GM19397 (cell line): ENCODE measurements at regions not wholly inside any gene's neighbourhood (a gene's known extent, or its start where the extent isn't known, plus 50 kb on each side); places are given as distances from the start of the nearest gene placed in this dataset.

Experiments
- ATAC-seq: cut with Tn5 transposase; IDR thresholded peaks from one replicate; pipeline ENCODE4 v1.9.1; 2021; ENCODE audit warnings: mild to moderate bottlenecking, moderate library complexity; ENCODE audit not compliant: unreplicated experiment

DNA sequence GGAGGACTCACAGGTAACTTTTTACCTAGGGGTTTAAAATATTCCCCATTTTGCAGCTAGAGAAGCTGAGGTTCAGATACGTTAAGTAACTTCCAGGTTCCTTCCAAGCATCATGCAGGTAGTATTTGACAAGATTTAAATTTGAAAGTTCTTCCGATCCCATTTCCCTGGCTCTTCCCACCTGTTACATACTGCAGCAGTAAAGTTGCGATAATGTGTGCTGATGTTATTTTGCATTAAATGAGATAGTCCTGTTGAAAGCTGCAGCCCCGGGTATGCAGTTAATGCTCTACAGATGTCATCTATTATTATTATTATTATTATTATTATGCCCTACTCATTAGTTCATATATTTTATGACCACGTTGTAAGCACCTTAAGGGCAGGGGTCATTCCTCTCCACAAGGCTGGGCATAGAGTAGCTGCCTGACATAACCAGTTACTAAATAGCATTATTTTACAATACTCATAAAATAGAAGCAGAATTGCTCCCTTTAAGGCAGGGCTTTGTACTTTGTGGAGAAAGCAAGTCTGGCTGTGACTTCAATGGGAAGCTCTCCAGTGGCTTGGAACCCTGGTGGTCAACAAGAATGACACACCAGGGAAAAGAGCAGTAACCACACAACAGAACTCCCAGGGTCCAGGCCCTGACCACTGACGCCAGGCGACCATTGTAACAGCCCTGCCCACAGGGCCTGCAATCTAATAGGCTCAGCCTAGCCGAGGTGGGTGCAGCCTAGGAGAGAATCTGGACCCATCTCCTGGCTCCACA is 90.8 kb upstream of the CALM2 start:
- no peak for ATAC-seq

DNA sequence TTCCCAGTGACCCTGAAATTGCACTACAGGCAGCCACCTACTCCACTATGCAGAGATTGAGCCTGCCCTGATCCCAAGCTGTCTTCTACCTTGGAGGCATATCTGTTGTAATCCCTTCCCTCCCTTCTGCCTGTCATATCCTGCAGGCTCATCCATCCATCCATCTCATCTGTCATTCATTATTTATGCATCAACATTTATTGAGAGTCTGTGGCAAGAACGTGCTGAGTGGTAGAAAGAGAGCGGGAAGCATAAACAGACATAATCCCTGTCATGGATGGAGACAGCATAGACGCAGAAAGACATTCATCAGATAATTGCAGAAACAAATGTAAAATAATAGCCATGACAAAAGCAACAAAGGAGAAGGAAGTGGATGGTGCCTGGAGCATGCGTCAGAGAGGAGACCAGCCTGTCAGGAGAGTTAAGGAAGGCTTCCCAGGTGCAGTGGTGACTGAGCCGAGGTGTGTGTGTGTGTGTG is 89.5 kb upstream of the CALM2 start:
- ATAC-seq = no peak

DNA sequence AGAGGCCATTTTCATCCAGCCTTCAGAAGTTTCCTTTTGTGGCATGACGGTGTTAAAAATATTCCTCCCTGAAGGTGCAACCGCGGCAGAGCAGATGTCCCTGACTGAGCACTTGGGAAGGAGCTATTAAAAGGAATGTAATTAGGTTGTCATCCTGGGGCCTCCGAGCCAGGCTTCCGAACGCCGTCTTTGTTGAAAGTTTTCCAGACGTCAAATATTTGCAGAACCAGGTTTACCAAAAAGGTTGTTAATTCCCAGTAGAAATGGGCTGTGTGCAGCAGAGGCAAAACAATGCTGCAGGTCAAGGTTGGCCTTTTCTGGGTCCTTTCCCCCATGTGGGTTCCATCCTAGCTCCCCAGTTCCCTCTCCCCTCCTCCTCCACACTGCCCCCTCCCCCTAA is 88.8 kb upstream of the CALM2 start:
- ATAC-seq = no peak

DNA sequence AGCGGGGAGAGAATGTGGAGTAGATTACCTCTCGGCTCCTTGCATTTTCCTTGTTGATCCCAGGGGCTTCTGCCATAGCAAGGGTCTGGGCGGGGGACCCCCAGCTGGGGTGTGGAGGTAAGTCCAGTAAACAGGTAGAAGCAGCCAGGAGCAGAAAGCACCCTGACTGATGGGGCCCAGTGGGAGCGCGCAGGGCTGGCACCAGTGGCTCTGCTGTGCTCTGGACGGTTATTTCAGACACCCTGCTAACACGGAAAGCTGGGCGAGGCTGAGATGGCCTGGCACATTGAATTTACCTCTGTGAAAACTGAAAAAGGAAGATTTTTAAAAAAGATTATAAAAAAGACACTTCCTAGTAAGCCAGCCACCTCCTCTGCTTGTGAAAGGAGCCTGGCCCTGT is 88.4 kb upstream of the CALM2 start:
- no peak for ATAC-seq

DNA sequence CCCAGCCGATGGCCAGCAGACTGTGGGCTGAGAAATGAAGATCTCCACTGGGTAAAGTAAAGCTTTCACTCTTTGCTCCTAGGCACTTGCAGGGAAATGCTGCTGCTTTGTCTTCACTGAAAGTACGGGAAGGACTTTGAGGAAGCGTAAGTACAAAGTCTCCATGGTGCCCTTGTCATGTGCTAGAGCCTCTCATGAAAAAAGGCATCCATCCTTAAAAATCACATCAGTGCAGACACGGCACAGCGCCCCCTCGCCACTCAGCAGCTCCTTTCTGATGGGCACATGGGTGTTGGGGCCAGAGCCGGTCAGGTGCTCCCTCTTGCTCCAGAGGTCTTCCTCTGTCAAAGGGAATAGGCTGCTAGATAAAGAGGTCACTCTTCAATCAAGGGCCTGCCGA is 87.8 kb upstream of the CALM2 start:
- ATAC-seq = no peak

DNA sequence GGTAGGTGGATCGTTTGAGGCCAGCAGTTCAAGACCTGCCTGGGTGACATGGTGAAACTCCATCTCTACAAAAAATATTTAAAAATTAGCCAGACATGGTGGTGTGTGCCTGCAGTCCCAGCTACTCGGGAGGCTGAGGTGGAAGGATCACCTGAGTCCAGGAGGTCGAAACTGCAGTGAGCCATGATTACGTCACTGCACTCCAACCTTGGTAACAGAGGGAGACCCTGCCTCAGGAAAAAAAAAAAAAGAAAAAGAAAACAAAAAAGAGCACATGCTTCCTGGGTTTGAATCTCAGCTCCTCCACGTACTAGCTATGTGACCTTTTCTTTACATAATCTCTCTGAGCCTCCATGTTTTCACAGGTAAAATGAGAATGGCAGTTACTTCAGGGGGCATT is 86.3 kb upstream of the CALM2 start:
- ATAC-seq = no peak

DNA sequence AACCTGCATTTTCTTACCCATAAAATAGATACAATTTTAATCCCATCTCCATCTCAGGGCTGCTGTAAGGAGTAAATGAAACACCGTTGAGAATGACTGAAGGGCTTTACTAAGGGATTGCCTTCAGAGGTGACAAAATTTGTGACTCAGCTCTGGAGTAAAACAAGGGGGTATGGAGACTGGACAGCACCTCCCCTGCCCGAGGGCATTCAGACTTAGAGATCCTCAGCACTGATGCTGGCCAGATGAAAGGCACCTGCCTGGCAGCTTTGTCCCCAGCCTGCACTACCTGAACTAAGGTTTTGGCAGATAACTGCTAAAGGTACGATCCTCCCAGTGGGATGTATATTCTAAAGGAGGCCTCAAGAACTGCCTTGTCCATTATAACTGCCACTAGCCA is 84.7 kb upstream of the CALM2 start:
- ATAC-seq = no peak

DNA sequence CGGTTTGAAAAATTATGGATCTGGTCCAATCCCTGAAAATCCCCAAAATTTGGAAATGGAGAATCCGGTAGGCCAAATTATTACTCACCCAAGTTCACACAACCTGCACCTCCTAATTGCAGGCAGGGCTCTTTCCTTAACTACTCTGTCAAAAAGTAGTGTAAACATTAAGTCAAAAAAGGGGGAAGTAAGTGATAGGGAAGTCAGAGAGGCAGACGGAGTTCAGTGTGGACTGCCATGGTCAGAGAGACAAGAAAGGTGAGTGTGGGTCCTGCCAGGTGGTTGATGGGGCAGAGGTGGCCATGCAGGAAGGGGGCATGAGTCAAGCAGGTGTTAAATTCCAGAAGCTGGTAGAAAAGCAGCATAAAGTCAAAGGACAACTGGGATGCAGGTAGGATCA is 83.5 kb upstream of the CALM2 start:
- no peak for ATAC-seq

DNA sequence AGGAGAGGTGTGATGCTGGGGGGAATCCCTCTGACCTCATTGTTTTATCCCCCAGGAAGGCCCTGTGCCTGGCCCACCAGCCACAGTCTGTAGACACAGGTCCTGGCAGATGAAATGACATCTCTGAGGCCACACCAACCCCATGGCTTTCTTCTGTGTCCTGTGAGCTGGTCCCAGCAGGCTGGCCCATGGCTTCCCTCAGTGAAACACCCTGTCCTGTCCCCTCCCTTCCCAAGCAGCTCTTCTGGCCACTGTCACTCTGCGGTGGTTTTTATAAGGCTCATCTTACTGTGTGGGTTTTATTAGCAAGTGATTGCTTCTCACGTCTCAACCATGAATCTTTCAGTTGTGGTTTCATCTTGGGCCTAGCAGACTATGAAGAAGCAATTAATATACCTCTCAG is 81.6 kb upstream of the CALM2 start:
- no peak for ATAC-seq

DNA sequence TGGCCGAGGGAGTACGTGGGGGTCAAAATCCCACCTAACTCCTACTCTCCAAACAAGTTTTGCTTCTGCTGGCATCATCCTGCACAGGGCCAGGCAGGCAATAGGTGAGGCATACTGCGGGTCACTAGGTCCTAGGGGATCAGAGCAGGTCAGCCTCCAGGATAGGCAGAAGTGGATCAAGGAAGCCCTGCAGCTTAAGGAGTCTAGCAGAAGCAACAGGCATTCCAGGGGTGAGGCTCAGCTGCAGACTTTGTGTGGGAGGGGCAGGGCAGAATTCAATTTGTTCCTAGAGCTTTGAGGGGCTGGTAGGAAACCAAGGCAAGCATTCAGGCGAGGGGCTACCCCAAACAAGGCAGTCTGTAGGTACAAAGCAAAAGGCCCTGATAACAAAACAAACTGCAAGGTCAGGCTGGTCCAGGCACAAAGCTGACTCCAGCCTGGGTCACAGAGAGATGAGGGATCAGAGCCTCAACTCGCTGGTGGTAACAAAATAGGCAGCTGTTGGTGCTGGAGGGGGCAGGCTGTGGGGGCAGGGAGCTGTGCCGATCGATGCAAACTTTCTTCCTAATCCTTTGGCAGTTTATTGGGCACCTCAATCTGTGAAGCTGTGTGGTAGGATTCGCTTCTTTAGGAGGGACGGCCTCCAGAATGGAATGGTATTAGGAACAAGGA is 80.2 kb upstream of the CALM2 start:
- no peak for ATAC-seq

DNA sequence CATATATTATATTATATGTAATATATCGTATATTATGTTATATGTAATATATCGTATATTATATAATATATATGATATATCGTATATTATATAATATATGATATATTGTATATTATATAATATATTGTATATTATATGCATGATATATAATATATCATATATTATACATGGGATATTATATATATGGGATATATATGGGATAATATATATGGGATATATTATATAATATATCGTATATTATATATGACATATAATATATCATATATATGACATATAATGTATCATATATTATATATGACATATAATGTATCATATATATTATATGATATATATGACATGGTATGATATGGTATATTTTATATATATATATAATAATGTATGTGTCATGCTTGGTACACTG is 79.5 kb upstream of the CALM2 start:
- ATAC-seq = no peak

DNA sequence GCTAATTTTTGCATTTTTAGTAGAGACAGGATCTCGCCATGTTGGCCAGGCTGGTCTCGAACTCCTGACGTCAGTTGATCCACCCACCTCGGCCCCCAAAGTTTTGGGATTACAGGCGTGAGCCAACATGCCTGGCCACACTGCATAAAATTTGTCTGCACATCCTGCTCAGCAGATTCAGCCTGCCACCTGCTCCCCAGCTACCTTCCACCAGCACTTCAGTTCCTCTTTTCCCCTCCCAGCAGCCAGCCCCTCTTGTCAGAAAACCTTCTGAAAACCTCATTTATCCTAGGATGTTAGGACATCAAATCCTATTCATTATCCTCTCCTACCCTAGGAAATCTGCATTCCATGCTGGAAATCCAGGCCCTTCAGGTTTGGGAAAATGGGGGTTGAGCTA is 78.2 kb upstream of the CALM2 start:
- ATAC-seq = no peak

DNA sequence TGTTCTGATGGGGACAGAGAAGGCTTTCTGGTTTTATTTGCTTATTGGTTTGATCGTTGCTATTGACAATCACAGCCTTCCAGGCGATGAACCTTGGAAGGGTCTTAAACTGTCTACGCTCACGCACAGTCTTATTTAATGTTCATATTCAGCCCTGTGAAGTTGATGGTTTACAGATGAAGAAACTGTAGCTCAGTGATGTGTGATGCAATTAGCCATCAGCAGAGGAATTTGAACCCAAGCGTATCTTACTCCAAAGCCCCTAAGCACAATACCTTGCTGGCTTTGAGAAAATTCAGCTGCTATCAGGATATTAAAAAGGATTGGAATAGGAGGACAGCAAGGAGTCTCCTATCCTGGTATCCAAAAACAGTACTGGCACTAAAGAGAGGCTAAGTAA is 77.1 kb upstream of the CALM2 start:
- ATAC-seq = no peak

DNA sequence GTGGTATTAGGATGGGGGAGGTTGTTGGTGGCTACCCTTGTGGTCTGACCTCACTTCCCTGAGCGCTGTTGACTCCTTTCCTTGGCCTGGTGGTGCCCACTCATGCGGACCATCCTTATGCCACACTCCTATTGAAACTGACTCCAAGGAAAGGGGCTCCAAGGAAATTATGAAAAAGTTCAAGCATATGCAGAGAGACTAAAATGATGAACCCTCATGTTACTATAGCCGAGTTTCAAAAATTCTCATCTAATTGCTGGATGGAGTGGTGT is 75.0 kb upstream of the CALM2 start:
- ATAC-seq = no peak

DNA sequence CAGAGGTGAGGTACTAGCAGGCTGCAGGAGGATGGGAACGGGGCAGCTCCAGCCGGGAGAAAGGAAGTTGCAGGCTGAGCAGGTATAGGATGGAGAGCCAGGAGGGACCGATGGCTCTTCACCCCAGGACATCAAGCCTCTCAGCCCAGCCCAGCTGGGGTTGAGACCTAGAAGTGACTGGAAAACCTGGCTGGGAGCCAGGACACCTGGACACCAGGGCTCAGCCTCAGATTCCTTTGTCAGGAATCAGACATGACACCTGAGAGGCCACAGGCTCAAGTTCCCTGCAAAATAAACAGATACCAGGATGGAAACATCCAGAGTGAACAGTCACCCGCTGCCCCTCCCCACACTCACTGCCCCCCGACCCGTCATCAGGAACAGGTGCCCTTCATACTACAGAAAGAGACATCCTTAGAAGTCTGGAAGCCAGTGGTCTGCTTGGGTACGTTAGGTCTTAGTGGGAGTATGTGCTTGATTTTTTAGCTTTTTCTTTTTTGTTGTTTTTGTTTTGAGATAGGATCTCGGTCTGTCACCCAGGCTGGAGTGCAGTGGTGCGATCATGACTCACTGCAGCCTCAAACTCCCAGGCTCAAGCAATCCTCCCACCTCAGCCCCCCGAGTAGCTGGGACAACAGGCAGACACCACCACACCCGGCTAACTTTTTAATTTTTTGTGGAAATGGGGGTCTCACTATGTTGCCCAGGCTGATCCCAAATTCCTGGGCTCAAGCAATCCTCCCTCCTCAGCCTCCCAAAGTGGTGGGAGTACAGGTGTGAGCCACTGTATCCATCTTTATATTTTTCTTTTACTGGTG is 74.5 kb upstream of the CALM2 start:
- no peak for ATAC-seq

DNA sequence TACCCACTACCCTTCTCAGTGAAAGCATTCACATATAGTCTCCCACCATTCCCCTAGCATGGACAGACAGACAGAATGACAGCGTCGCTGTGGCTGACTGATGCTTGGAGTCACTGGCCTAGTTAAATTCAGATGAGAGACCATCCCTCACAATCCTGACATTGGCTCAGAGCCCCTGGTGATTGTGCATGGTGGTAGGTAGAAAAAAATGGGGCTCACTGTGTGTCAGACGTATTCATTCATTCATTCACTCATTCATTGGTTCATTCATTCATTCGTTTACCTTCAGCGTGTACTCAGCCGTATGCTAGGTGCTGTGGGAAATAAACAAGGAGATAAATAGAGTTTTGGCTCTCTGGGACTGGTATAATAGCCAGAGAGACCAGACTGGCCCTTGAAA is 73.6 kb upstream of the CALM2 start:
- ATAC-seq = no peak

DNA sequence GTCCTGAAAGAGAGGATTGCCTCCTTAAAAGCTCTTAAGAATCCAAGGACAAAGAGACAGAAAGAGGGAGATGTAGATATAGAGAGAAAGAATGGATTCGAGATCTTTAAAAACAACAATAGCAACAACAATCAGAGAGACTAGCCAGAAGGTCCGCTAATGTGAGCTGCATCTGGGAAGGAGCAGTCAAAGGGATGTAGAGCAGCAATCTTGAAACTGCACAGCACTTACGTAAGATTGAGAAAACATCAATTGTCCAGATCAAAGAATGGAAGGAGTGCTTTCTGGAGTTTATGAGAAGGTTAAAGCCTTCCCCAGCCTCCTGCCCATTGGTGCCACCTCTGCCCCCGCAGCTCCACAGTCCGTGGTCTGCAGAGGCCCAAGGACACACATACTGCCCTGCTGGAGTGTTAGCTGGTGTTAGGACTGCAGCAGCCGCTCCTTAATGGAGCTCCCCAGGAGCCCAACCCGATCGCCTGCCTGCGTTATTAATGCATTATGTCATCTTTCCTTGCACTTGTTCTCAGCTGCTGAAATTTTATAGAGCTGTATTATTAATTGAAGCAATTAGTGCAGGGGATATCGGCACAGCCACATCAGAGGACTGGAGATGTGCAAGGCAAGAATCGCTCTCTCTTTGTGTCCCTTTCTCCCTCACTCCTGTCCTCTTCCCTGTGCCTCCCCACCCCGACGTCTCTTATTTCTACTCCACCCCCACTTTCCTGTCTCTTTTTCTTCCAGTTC is 73.0 kb upstream of the CALM2 start:
- no peak for ATAC-seq

DNA sequence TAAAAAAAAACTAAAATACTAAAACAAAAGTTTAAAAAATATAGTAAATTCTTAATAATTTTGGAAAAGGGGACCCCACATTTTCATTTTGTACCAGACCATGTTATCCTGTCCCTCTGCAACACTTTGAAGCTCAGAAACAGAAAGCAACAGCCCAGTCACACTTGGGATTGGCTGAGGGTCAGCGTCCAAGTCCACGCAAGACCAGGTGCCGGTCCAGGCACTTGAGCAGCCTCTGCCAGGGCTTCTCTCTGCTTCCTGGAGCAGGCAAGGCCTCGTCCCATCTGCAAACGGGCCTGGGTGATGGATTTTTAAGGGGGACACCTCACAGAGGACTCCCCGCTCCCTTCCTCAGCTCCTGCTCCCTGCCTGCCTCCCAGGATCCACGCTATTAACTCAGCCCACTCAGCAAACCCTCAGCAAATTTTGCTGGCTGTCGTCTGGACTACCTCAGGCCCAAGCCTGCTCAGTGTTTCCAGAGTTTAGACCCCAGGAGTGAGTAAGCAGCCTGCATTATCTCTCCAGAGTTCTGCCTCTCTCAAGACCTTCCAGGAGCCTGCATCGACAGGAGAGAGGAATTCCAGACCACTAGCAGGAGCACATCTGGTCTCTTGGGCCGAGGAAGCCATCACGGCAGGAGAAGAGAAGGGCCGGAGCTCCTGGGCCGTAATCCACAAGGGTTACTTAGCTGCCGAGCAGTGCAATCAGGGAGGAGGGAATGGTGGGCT is 67.4 kb upstream of the CALM2 start:
- ATAC-seq = no peak

DNA sequence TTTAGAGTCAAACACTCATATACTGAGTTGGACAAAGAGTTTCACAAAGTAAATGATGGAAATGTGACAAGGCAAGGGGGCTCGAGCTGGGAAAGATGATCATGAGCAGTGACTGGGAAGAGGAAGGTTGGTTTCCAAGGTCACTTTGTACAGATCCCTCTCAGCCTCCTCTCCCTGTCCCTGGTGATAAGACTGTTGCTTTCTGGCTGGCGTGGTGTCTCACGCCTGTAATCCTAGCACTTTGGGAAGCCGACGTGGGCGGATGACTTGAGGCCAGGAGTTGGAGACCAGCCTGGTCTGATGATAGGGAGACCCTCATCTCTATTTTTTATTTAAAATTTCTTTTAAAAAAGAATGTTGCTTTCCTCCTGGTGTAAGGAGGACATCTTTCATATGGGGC is 65.4 kb upstream of the CALM2 start:
- ATAC-seq = no peak

DNA sequence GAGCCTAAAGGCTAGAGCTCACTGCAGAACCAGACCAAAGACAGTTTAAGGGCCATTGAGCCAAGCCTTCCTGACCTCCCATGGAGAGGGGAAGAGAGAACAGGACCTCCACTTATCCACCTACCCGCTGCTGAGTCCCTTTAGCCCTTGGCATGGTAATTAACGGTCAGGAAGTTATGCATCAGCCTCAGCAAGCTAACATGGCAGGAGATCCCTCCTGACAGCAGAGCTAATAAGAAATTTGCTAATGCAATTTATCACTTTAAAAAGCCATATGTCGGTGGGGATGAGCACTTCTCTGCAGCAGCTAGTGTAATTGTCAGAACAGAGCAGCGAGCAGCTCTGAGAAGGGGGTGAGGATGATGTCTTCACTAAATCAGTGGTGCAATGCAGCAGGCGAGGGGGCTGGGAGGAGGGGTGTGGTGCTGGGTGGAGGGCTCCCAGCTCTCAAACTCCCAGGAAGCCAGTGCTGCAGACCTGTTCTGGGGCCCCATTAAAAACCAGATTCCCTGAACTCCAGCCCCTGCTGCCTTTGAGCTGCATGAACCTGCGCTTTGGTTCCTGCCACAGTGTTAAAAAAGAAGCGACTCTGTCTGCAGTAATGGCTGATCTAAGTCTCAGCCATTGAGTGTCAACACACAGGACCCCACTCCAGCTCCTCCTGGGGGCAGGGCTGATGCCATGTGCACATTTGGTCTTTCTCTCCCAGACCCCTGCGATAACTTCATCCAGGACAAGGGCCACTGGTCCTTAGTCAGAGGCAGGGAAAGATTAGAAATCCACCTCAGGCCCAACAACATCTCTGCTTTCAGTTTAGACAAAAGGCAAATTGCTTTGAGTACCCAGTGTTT is 63.0 kb upstream of the CALM2 start:
- no peak for ATAC-seq
